Stimulated activated memory B cell treated with anti-CD40 and anti-IgM and Interleukin-4, amounts not matched to agents 10 μg/mL and 1 μg/mL and 100 μg/mL, for 72 hours (primary cell): ENCODE measurements at regions not wholly inside any gene's neighbourhood (a gene's known extent, or its start where the extent isn't known, plus 50 kb on each side); places are given as distances from the start of the nearest gene placed in this dataset.

Source experiments
- ATAC-seq: fragments of 150-1000 bp; cut with Tn5 transposase; 2 replicates; pipeline ENCODE4 v1.10.0; 2021
- H3K27ac Mint-ChIP-seq: one replicate; pipeline ENCODE4 v1.8.0; 2022; ENCODE audit warnings: mild to moderate bottlenecking, mixed read lengths
- H3K27me3 Mint-ChIP-seq: one replicate; pipeline ENCODE4 v1.8.0; 2022; ENCODE audit warnings: mixed read lengths
- H3K36me3 Mint-ChIP-seq: one replicate; pipeline ENCODE4 v1.8.0; 2022; ENCODE audit warnings: mixed read lengths
- H3K4me1 Mint-ChIP-seq: one replicate; pipeline ENCODE4 v1.8.0; 2022; ENCODE audit warnings: mixed read lengths
- H3K4me3 Mint-ChIP-seq: one replicate; pipeline ENCODE4 v1.8.0; 2022; ENCODE audit warnings: mild to moderate bottlenecking, moderate library complexity, mixed read lengths
- H3K9me3 Mint-ChIP-seq: one replicate; pipeline ENCODE4 v1.8.0; 2022; ENCODE audit warnings: mixed read lengths

DNA sequence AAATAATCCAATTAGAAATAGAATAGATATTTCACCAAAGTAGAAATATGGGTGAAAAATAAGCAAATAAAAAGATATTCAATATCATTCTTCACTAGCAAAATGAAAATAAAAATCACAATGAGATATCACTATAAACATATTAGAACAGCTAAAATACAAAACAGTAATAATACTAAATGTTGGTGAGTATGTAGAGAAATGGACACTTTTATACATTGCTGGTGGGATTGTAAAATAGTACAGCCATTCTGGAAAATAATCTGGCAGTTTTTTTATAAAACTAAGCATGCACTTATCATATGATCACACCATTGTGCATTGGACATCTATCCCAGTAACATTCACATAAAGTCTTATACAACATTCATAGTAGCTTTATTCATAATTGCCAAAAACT is 320.2 kb upstream of the OR4E1 start:
- no peak for ATAC-seq
- H3K36me3 Mint-ChIP-seq, result no peaks in the 10 kb centered on the region
- no peak overlapping the region for H3K27ac Mint-ChIP-seq
- no peak overlapping the region for H3K4me3 Mint-ChIP-seq
- no peaks in the 10 kb centered on the region for H3K9me3 Mint-ChIP-seq
- no peaks in the 10 kb centered on the region for H3K4me1 Mint-ChIP-seq
- H3K27me3 Mint-ChIP-seq, result peaks cover 46% of the 10 kb centered on the region

DNA sequence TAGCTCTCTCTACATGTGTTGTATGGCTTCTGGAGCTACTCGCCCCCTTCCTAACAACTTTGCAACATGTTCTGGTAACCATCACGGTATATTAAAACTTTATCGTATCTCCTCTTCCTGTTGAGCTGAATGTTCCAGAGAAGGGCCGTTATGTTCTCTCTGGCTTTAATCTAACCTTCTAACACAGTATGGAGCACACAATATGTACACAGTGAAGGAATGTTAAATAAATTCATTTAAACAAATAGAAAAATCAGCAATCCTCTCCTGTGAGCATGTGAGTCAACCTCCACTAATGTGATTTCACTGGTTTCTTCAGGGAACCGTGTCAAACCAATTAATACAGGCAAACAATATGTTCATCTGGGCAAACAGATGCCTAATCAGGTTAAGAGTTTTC is 319.5 kb upstream of the OR4E1 start:
- H3K4me1 Mint-ChIP-seq, result no peaks in the 10 kb centered on the region
- peaks cover 50% of the 10 kb centered on the region for H3K27me3 Mint-ChIP-seq
- no peak overlapping the region for H3K27ac Mint-ChIP-seq
- no peaks in the 10 kb centered on the region for H3K36me3 Mint-ChIP-seq
- no peaks in the 10 kb centered on the region for H3K9me3 Mint-ChIP-seq
- ATAC-seq, result no peak
- no peak overlapping the region for H3K4me3 Mint-ChIP-seq

DNA sequence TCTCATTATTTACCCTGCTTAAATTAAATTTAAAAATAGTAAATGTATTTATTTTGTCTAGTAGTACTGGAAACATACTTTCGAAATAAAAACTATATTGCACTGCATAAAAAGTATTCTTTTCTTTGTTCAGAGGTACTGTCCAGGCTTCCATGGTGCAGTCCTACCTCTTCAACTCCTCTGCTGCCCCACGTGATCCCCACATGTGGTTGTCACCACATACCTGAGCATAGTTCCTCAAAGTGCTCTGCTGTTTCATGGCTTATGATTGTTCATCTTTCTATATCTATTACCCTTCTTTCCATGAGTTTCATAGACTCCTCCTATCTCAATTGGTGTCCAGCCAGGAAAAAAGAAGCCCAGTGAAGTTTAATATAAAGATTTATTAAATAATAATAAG is 317.5 kb upstream of the OR4E1 start:
- ATAC-seq, result no peak
- Mint-ChIP-seq H3K4me3 (no peak overlapping the region), H3K27me3 (peaks cover 54% of the 10 kb centered on the region), H3K4me1 (no peaks in the 10 kb centered on the region), H3K27ac (no peak overlapping the region), H3K9me3 (no peaks in the 10 kb centered on the region), H3K36me3 (no peaks in the 10 kb centered on the region)

DNA sequence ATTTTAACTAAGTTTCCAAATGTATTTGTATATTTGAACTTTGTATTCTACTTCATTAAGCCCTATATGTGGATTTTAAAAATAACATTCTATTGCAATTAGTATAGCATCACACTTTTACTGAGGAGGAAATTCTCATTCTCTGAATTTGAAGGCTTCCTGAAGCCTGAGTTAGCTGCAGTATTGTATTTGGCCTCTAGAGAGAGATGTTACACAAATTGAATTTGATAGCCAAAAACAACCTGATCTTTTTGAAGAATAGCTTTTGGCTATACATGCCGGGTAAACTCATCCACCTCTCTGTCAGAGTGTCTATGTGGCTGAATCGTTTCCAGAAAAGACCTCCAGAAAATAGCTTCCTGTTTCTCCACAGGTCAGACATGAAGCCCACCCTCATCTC is 316.5 kb upstream of the OR4E1 start:
- no peaks in the 10 kb centered on the region for H3K36me3 Mint-ChIP-seq
- no peaks in the 10 kb centered on the region for H3K9me3 Mint-ChIP-seq
- no peaks in the 10 kb centered on the region for H3K4me1 Mint-ChIP-seq
- no peak for ATAC-seq
- no peak overlapping the region for H3K4me3 Mint-ChIP-seq
- no peak overlapping the region for H3K27ac Mint-ChIP-seq
- peaks cover 55% of the 10 kb centered on the region for H3K27me3 Mint-ChIP-seq

DNA sequence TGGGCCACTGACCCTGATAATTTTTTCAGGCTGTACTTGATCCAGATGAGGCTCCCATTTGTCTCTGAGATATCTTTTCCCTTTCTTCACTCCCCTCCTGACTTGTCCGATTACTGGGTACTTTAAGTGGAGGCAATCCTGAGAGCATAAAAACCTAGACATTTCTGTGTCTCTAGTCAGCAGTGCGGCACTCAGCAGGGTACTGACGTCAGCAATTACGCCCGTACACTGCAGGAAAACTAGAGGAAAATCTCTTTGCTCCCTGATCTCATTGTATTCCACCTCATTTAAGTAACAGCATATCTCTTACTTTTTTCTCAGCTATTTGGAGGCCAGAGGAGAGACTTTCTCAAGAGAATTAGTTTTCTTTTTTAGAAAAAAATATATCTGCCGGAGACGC is 315.5 kb upstream of the OR4E1 start:
- no peaks in the 10 kb centered on the region for H3K36me3 Mint-ChIP-seq
- no peak overlapping the region for H3K4me3 Mint-ChIP-seq
- no peaks in the 10 kb centered on the region for H3K4me1 Mint-ChIP-seq
- H3K9me3 Mint-ChIP-seq, result no peaks in the 10 kb centered on the region
- H3K27ac Mint-ChIP-seq, result no peak overlapping the region
- no peak for ATAC-seq
- H3K27me3 Mint-ChIP-seq, result peaks cover 59% of the 10 kb centered on the region

DNA sequence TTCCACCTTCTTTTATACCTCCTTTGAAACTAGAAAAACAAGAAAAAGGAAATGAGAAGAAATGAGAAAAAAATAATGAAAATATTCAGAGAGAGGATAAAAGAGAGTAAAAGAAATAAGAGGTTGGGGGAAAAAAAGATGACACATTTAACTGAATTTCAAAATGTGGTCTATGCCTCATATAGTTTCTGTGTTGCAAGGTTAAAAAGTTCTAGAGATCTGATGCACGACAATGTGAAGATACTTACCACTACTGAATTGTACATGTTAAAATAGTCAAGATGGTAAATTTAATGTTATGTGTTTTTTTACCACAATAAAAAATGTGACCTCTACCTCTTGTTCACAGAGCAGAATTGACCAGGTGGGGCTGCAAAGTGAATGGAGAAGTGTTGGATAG is 314.8 kb upstream of the OR4E1 start:
- peaks cover 58% of the 10 kb centered on the region for H3K27me3 Mint-ChIP-seq
- H3K4me1 Mint-ChIP-seq, result no peaks in the 10 kb centered on the region
- no peak overlapping the region for H3K27ac Mint-ChIP-seq
- H3K36me3 Mint-ChIP-seq, result no peaks in the 10 kb centered on the region
- ATAC-seq, result no peak
- H3K4me3 Mint-ChIP-seq, result no peak overlapping the region
- H3K9me3 Mint-ChIP-seq, result no peaks in the 10 kb centered on the region

DNA sequence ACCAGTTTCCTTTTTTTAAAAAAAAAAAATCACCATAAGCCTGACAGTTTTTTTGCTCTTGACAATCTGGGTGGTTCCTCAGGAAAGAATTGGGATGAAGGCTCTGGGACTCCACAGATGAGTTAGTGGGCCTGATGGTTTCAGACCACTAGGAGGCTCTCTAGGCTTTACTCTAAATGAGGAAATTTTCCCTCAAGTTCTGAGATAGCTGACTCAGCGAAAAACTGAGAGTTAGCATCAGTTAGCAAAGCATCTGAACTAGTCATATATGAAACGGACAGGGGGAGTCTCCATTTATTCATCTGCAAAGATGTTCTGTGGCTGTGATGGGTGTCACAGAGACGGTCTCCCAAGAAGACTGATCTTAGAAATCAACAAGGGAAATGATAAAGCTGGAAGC is 314.3 kb upstream of the OR4E1 start:
- H3K4me1 Mint-ChIP-seq, result no peaks in the 10 kb centered on the region
- H3K27me3 Mint-ChIP-seq, result peaks cover 58% of the 10 kb centered on the region
- H3K27ac Mint-ChIP-seq, result no peak overlapping the region
- H3K9me3 Mint-ChIP-seq, result no peaks in the 10 kb centered on the region
- ATAC-seq, result no peak
- H3K36me3 Mint-ChIP-seq, result no peaks in the 10 kb centered on the region
- H3K4me3 Mint-ChIP-seq, result no peak overlapping the region

DNA sequence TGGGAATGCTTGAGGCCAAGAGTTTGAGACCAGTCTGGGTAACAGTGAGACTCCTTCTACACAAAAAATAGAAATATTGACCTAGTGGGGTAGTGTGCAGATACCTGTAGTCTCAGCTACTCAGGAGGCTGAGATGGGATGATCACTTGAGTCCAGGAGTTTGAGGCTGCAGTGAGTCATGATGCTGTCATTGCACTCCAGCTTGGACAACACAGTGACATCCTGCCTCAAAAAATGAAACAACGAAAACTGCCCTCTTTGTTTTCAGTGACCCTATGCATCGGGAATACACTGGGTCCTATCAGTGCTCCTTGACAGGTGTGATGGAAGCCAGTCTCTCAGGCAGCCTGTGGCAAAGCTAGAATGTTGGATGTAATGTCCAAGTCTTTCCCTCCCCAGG is 311.5 kb upstream of the OR4E1 start:
- Mint-ChIP-seq H3K4me1 (no peaks in the 10 kb centered on the region), H3K27me3 (peaks cover 54% of the 10 kb centered on the region), H3K27ac (no peak overlapping the region), H3K36me3 (no peaks in the 10 kb centered on the region), H3K9me3 (no peaks in the 10 kb centered on the region), H3K4me3 (no peak overlapping the region)
- ATAC-seq, result no peak

DNA sequence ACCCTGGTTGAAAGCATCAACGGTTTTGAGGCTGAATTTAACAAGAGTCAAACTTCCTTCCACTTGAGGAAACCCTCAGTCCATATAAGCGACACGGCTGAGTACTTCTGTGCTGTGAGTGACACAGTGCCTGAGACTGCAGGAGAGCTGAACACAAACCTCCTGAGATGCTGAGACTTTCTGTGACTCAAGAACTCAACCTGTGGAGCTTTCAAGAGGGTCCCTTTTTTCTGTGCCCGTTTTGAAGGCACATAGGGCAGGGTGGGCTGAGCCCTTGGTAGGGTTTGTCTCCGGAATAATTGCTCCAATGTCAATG is 305.3 kb upstream of the OR4E1 start:
- no peak overlapping the region for H3K4me3 Mint-ChIP-seq
- no peaks in the 10 kb centered on the region for H3K36me3 Mint-ChIP-seq
- H3K4me1 Mint-ChIP-seq, result peaks cover 10% of the 10 kb centered on the region
- no peak for ATAC-seq
- H3K9me3 Mint-ChIP-seq, result peaks cover 3% of the 10 kb centered on the region
- no peak overlapping the region for H3K27ac Mint-ChIP-seq
- H3K27me3 Mint-ChIP-seq, result peaks cover 44% of the 10 kb centered on the region

DNA sequence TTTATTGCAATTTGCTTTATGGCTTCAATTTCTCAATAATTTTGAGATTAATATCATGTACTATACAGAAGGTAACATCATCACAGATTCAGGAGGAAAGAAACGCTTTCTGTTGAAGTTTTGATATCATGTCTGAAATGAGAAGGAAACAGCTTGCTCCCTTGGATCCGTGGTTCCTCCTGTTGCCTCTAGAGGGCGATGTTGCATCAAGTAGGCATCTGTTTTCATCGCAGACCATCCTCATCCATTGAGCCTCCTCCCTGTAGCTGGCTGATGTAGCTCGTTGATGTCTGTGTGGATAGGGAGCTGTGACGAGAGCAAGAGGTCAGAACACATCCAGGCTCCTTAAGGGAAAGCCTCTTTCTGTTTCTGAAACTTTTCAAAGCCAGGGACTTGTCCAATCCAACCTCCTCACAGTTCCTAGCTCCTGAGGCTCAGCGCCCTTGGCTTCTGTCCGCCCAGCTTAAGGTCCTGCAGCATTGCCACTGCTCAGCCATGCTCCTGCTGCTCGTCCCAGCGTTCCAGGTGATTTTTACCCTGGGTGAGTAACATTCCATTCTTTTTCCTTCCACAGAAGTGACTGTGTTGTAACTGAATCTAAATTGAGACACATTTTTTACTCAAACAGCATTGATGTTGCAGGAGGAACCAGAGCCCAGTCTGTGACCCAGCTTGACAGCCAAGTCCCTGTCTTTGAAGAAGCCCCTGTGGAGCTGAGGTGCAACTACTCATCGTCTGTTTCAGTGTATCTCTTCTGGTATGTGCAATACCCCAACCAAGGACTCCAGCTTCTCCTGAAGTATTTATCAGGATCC is 304.8 kb upstream of the OR4E1 start:
- peaks cover 10% of the 10 kb centered on the region for H3K4me1 Mint-ChIP-seq
- no peak for ATAC-seq
- H3K27ac Mint-ChIP-seq, result no peak overlapping the region
- H3K9me3 Mint-ChIP-seq, result peaks cover 3% of the 10 kb centered on the region
- peaks cover 42% of the 10 kb centered on the region for H3K27me3 Mint-ChIP-seq
- H3K36me3 Mint-ChIP-seq, result no peaks in the 10 kb centered on the region
- no peak overlapping the region for H3K4me3 Mint-ChIP-seq

DNA sequence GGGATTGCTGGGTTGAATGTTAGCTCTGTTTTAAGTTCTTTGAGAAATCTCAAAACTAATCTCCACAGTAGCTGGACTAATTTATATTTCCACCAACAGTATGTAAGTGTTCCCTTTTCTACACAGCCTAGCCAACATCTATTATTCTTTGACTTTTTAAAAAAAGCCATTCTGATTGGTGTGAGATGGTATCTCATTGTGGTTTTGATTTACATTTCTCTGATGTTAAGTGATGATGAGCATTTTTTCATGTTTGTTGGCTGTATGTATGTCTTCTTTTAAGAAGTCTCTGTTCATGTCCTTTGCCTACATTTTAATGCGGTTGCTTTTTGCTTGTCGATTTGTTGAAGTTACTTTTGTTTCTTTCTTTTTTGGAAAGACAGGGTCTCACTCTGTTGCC is 301.1 kb upstream of the OR4E1 start:
- Mint-ChIP-seq H3K4me1 (peaks cover 10% of the 10 kb centered on the region), H3K27ac (no peak overlapping the region), H3K36me3 (no peaks in the 10 kb centered on the region), H3K27me3 (peaks cover 48% of the 10 kb centered on the region), H3K9me3 (peaks cover 3% of the 10 kb centered on the region), H3K4me3 (no peak overlapping the region)
- ATAC-seq, result no peak

DNA sequence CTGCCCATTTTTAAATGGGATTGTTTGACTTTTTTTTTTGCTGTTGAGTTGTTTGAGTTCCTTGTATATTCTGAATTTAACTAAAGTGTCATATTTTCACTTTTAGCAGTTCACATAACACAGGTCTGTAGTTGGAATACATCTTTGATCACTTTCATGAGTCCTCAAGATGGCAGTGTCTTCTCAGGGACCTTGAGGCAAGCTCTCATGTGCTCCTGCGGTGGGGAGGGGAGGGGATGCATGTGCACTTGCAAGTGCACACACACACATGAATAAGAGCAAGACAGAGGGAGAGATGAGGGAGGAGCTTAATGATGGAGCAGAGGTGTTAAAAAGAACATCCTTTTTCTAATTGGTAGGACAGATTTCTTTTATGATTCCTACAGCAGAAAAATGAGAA is 291.4 kb upstream of the OR4E1 start:
- H3K36me3 Mint-ChIP-seq, result no peaks in the 10 kb centered on the region
- ATAC-seq, result no peak
- H3K27ac Mint-ChIP-seq, result no peak overlapping the region
- H3K27me3 Mint-ChIP-seq, result peaks cover 38% of the 10 kb centered on the region
- H3K4me1 Mint-ChIP-seq, result no peaks in the 10 kb centered on the region
- no peak overlapping the region for H3K4me3 Mint-ChIP-seq
- H3K9me3 Mint-ChIP-seq, result no peaks in the 10 kb centered on the region

DNA sequence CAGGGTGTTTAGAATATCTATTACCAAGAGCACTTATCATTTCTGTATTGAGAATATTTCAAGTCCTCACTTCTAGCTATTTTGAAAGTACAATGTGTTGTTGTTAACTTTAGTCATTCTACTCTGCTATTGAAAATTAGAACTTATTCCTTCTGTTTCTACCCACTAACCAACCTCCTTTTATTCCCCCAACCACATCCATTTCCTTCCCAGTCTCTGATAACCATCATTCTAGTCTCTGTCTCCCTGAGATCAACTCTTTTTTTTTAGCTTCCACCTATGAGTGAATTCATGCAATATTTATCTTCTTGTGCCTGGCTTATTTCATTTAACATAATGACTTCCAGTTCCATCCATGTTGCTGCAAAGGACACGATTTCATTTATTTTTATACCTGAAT is 290.6 kb upstream of the OR4E1 start:
- Mint-ChIP-seq H3K9me3 (no peaks in the 10 kb centered on the region), H3K4me3 (no peak overlapping the region), H3K4me1 (no peaks in the 10 kb centered on the region), H3K27ac (no peak overlapping the region), H3K27me3 (peaks cover 38% of the 10 kb centered on the region), H3K36me3 (no peaks in the 10 kb centered on the region)
- no peak for ATAC-seq

DNA sequence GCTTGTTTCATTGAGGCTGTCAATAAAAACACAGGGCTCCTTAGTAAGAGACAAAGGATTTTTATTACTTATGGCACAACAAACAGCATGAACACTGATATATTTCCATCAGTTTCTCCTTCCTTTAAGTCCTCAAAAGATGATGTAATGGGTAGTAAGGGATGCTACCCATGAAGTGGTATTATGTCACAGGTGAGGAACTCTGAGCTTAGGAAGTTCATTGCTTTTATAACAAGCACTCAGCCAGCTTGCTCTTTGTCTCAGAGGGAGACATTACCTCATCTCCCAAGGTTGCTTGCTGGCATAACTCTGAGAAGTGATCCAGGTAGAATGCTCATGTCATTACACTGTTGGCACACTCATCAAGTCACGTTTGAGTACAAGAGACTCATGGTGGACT is 287.0 kb upstream of the OR4E1 start:
- ATAC-seq, result no peak
- Mint-ChIP-seq H3K4me1 (no peaks in the 10 kb centered on the region), H3K9me3 (peaks cover 3% of the 10 kb centered on the region), H3K4me3 (no peak overlapping the region), H3K27me3 (peaks cover 43% of the 10 kb centered on the region), H3K27ac (no peak overlapping the region), H3K36me3 (no peaks in the 10 kb centered on the region)

DNA sequence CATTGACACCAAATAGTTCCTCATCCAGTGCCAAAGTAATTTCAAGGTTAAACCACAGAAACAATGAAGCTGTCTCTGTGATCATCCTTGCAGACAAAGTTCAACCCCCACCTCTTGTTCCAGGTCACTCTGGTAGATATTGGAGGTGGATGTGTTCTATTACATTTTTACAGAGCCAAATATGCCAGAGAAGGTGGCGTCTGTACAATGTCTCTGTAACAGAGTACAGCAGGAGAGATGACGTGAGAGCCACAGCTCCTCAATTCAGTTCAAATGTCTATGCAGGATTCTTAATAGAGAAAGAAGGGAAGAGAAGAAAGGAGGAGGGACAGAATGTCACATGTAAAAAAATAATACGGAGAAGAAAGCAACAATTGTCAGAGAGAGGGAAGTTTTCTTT is 268.3 kb upstream of the OR4E1 start:
- ATAC-seq, result no peak

DNA sequence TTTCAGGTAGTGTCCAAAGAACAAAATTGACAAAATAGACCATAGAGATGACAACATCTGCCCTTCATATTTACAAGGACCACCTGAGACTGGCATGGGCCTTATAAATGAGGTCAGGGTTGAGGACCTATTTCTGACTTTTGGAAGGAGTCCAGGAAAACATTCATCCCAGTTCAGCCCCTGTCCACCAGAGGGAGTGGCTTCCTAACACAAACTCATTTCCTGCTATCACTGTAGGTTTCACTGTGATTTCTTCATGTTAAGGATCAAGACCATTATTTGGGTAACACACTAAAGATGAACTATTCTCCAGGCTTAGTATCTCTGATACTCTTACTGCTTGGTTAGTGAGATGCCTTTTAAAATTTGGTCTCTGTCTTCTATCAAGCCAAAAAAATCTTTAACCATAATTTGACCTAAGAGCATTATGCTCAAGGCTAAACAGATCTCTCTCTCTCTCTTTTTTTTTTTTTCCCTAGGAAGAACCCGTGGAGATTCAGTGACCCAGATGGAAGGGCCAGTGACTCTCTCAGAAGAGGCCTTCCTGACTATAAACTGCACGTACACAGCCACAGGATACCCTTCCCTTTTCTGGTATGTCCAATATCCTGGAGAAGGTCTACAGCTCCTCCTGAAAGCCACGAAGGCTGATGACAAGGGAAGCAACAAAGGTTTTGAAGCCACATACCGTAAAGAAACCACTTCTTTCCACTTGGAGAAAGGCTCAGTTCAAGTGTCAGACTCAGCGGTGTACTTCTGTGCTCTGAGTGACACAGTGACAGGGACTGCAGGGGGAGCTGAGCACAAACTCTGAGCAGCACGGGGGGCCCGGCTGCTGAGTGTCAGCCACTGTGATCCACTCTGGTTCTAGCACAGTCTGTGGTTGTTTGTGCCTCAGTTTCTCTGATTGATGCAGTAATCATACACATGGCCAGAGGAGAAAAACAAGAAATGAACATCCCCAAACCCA is 267.6 kb upstream of the OR4E1 start:
- H3K27me3 Mint-ChIP-seq, result peaks cover 35% of the 10 kb centered on the region

More for the DNA sequence above, 268.3 kb upstream of the OR4E1 start:
- H3K4me1 Mint-ChIP-seq, result peaks cover 6% of the 10 kb centered on the region
- peaks cover 37% of the 10 kb centered on the region for H3K27me3 Mint-ChIP-seq
- H3K4me3 Mint-ChIP-seq, result no peak overlapping the region
- H3K27ac Mint-ChIP-seq, result no peak overlapping the region
- H3K9me3 Mint-ChIP-seq, result no peaks in the 10 kb centered on the region
- no peaks in the 10 kb centered on the region for H3K36me3 Mint-ChIP-seq

More for the DNA sequence above, 267.6 kb upstream of the OR4E1 start:
- H3K4me1 Mint-ChIP-seq, result peaks cover 6% of the 10 kb centered on the region
- H3K36me3 Mint-ChIP-seq, result no peaks in the 10 kb centered on the region
- no peaks in the 10 kb centered on the region for H3K9me3 Mint-ChIP-seq
- H3K4me3 Mint-ChIP-seq, result no peak overlapping the region
- no peak overlapping the region for H3K27ac Mint-ChIP-seq
- ATAC-seq, result no peak
